Stimulated activated CD8-positive, alpha-beta memory T cell treated with anti-CD3 and anti-CD28 coated beads, Interleukin-7, amount 100 ng/mL, for 24 hours (primary cell): ENCODE measurements at regions not wholly inside any gene's neighbourhood (a gene's known extent, or its start where the extent isn't known, plus 50 kb on each side); places are given as distances from the start of the nearest gene placed in this dataset.
"Not testable (repeated sequence)": the region's sequence is repeated elsewhere in the genome, so short reads cannot be mapped to it uniquely, and the experiment has no call there.

Experiments used
- DNase-seq: peaks from one replicate; pipeline ENCODE4 v3.0.0-alpha.2; 2020; ENCODE audit warnings: low read depth

DNA sequence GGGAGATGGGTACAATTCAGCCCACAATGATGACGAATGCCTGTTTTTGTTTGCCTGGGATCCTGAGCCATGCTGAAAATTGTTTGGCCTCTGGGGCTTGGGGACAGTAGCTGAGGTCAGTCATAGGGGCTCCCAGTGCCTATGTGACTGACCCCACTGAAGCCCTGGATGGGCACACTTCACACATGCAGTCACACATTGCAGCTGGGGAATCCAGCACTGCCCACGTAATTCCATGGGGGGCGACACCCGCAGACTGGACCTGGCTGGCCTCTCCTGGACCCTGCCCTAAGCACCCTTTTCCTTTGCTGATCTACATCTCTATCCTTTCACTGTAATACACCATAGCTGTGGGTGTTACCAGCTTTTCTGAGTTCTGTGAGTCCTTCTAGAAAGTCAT is 295.2 kb upstream of the HS6ST1 start:
- DNase-seq, result no peak

DNA sequence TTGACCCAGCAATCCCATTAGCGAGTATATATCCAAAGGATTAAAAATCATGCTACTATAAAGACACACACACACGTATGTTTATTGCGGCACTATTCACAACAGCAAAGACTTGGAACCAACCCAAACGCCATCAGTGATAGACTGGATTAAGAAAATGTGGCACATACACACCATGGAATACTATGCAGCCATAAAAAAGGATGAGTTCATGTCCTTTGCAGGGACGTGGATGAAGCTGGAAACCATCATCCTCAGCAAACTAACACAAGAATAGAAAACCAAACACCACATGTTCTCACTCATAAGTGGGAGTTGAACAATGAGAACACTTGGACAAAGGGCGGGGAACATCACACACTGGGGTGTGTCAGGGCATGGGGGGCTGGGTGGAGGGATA is 296.2 kb upstream of the HS6ST1 start:
- not testable (repeated sequence) for DNase-seq

DNA sequence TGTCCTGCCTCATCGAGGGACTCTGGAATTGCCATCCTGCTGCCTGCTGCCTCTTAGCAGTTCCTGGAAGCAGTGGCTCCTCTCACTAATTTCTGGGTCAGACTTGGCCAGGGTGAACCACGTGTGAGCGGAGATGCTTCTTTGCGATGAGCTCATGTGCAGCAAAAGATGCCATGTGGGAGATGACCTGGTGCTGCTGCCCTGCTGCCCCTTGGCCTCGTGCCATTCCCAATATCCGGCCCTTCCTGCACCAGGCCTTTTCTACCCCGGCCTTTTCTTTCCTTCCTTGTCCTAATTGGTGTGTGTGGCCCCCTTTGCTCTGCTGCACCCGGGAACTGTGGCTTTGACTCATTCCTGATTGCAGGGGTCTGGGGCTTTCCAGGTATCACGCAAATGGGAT is 296.9 kb upstream of the HS6ST1 start:
- DNase-seq, result no peak

DNA sequence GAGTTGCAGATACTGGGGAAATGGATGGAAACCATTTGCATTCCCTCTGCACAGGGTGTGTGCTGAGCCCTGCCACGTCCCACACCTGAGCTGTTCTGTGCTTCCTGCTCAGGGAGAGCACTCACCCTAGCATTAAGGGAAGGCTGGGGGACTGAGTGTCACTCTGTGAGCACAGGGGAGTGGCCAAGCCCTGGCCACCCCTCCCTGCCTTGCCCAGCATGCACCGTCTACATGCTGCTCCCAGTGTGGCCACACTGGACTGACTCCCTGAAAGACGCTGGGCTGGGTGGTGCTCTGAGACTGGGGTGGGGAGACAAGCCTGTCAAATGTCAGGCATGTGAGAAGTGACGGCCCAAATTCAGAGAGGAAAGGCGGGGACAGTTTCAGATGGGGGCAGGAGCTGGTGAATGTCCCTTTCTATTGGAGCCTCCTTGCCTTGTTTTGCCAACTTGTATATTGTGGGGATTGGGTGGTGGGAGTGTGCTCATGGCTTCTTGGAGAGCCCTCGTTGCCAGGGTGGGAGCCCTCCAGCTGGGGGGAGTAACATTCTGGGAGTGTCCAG is 298.4 kb upstream of the HS6ST1 start:
- no peak for DNase-seq

DNA sequence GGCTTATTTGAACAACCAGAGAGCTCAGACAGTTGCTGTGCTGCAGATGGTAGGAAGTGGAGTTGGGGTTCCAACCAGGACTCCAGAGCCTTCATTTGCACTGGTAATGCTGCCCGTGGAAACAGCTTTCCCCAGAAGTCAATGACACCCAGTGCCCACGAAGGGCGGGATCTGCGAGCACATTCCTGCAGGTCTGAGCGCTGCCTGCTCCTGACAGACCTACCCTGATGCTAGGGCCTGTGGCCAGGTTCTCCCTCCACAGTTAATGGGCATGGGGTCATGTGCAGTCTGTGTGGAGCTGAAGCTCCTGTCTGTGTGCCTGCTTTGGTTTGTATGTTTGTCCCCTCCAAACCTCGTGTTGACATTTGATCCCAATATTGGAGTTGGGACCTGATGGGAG is 299.0 kb upstream of the HS6ST1 start:
- no peak for DNase-seq

DNA sequence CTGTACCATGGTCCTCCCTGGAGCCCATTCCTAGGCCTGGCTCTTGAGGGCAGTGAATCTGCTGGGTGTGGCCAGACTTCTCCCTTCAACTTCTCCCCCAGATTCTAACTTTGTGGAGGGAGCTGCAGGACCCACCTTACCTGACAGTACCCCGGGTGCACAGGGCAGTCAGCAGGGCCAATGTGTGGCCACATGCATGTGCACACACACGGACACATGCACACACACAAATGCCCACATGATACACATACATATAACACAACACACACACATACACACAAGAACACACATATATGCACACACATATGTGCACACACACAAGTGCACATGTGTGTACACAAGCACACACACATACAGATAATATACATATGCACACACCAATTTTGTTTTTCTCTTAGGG is 300.0 kb upstream of the HS6ST1 start:
- DNase-seq, result no peak

- DNase-seq, result no peak
Measured at GRCh38 chr2:128619471-128620325, 301.0 kb upstream of the HS6ST1 start.

- no peak for DNase-seq
Measured at GRCh38 chr2:128621074-128621473, 302.4 kb upstream of the HS6ST1 start.

GRCh38 chr2:128622371-128622770 is 303.7 kb upstream of the HS6ST1 start:
- no peak for DNase-seq

- no peak for DNase-seq
Measured at GRCh38 chr2:128622955-128623620, 304.4 kb upstream of the HS6ST1 start.

DNA sequence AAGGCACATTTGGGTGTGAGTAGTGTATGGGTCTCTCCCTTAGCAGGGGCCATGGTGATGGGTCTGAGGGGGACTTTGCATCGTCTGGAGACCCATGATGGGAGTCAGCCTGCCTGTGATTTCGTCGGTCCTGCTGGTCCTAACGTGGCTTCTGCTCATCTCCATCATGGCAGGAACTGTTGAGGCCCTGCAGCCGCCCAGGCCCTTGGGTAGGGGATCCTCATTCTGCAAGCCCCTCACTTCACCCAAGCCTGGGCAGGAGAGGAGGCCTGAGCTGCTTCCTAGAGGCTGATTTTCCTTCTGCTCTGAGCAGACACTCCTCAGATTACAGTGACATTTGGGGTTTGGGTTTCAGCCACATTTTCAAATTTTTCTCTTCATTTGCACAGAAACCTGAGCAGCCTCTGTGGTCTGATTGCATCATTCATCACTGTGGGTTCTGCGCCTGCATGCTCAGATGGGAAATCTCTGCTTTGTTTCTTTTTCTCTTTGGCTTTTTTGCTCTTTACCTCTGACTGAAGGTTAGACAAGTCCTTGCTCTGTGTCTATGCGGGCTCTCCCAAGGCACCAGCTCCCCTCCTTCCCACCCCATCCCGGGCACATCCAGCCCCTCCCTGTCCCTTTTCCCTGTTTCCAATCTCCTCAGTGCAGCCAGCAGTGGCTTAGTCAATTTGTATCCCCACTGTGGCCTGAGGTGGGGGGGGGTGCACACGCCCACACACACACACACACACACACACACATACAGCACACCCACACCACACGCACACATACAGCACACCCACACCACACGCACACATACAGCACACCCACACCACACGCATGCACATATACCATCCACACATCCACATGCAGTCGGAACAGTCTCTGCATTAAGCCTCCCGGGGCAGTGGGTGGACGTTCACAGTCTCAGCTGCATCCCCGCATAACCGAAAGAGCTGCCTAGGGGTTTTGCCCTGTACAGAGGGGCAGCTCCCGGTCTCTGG is 305.4 kb upstream of the HS6ST1 start:
- no peak for DNase-seq

GRCh38 chr2:128624956-128625355 is 306.3 kb upstream of the HS6ST1 start:
- DNase-seq, result no peak

- DNase-seq, result no peak
Measured at GRCh38 chr2:128625421-128625820, 306.8 kb upstream of the HS6ST1 start.

DNA sequence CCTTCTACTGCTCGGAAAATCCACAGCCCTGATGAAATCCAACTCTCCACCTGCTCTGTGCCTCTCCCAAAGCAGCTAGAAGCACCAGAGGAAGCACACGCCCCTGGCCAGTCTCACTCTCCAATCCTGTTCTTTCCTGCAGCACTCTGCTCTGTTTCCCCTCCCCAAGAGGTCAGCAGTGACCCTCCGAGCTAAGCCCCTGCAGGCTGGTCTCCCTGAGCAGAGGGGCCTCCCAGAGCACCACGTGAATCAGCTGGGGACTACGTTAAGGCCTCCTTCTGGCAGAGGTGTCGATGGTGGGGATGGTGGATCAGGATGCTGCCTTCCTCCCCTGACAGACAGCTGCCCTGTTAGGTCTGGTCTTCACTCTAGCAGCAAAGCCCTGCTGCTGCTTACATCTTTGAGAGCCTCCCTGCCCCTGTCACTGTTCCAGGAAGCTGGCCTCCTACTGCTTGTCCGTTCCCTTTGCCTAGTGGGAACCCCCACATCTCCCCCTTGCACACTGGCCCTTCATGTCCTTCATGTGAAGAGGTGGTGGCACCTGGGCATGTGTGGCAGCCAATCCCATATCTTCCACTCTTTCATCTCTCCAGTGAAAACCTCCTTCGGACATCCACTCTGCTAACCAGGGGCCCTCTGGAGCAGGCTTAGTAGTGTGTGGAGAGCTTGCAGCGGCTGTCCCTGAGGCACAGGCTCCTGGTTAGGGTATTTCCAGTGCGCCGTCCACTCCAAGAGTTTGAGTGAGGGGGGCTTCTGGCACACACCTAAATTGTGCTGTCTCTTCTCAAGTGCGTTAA is 307.5 kb upstream of the HS6ST1 start:
- no peak for DNase-seq

DNA sequence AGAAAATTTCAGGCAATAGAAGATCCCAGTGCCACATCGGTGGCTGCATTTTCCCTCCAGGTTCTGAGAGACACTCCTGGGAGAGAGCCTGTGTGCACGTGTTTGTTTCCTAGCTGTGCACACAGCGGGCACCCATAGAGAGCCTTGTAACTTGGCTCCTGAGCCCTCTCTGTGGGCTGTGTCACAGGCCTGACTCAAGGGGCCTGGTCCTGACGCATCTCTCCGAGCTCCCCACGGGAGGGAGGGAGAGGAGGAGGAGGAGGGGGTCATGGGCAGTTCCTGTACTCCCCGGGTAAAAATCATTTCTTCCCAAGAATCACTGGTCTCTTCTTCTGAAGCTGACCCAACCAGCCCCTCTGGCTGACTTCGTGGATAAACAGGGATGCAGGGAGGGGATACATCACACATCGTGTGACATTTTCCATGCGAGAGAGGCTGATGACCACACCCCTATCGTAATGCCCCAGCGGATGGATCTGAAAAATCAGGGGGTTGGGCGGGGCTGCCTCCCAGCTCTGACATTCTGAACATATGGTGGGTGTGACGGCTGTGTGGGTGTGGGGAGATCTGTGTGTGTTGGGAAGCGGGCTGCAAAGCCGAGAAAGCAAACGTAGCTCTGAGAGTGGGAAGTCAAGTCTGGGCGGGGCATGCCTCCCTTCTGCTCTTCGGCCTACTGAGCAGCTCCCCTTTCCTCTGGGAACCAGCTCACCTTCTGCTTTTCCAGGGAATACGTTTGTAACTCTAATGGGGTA is 308.3 kb upstream of the HS6ST1 start:
- DNase-seq, result no peak

DNA sequence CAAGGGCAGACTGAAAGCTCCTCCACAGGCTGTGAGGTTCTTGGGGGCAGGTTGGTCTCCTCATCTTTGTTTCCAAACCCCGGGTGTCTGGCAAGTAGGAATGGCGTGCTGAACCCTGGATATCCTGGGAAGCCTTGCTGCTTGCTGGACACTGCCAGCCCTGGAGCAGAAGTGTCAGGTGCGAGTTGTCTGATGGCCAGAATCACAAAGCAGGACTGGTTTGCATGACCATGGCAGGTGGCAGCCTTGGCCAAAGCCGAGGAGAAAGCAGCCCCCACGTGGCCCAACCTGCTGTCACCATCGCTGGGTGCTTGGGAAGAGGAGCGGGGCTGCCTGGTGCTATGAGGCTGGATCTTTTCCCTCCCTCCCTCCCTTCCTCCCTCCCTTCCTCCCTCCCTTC is 309.5 kb upstream of the HS6ST1 start:
- no peak for DNase-seq

- no peak for DNase-seq
Measured at GRCh38 chr2:128628996-128629395, 310.3 kb upstream of the HS6ST1 start.

GRCh38 chr2:128630974-128631697 is 312.5 kb upstream of the HS6ST1 start:
- no peak for DNase-seq

- DNase-seq, result no peak
Measured at GRCh38 chr2:128631698-128632500, 313.2 kb upstream of the HS6ST1 start.
